Femur (tissue), 1 donor: ENCODE measurements at regions not wholly inside any gene's neighbourhood (a gene's known extent, or its start where the extent isn't known, plus 50 kb on each side); places are given as distances from the start of the nearest gene placed in this dataset.
"Not testable (repeated sequence)": the region's sequence is repeated elsewhere in the genome, so short reads cannot be mapped to it uniquely, and the experiment has no call there.

ENCODE experiments used
- DNase-seq: peaks from one replicate; pipeline ENCODE4 v3.0.0-alpha.2; 2017

DNA sequence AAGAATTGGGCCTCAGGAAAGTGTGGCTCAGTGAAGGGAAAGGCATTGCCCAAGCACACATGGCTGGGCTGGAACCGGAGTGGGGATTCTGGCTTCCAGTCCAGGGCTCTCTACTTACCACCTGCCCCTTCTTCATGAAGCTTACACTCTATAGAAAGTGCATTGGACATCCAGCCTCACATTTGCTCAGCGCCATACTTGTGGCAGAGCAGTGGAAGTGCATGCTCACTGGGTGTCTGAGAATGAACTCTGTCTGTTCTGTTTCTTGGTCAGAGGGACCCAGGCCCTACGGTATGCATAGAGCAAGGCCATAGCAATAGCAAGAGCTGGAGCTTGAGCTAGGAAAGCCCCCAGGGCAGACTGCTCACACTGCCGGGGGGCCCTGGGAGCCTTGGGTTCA is 1253.5 kb downstream of the TYW1 start:
- DNase-seq = no peak

DNA sequence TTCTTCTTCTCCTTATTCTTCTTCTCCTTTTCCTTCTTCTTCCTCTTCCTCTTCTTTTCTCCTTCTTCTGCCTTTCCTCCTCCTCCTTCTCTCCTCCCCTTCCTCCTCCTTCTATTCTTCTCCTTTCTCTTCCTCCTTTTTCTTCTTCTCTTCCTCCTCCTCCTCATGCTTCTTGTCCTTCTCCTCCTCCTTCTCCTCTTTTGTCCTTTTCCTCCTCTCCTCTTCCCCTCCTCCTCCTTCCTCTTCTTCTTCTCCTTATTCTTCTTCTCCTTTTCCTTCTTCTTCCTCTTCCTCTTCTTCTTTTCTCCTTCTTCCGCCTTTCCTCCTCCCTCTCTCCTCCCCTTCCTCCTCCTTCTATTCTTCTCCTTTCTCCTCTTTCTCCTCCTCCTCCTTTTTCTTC is 1258.2 kb downstream of the TYW1 start:
- not testable (repeated sequence) for DNase-seq

DNA sequence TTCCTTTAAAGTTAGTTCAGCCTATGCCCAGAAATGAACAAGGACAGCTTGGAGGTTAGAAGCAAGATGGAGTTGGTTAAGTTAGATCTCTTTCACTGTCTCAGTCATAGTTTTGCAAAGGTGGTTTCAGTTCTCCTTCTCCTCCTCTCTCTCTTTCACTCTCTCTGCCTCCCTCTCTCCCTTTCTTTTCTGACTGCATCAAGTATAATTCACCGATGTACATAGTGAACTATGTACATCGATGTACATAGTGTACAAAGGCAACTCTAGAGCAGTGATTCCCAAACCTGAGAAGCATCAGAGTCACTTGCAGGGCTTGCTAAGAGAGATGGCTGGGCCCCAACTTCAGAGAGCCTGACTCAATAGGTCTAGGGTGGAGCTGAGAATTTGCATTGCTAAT is 1259.7 kb downstream of the TYW1 start:
- DNase-seq = no peak

DNA sequence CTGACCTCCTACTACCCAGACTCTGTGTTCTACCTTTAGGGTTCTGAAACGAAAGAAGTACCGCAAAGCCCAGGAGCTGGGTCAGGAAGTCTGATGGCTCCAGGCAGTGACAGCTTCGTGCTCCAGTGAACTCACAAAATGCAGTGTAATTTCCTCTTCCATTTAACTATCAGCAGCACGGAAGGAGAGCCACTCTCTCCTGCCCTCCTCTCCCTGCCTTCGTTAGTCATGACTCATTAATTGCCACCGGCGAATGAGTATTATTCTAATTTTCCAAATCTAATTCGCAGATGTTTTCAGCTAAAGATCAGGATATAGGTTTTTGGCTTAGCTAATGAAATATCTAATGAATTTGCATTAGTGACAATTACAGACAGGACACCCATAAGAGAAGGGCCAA is 1262.0 kb downstream of the TYW1 start:
- no peak for DNase-seq

DNA sequence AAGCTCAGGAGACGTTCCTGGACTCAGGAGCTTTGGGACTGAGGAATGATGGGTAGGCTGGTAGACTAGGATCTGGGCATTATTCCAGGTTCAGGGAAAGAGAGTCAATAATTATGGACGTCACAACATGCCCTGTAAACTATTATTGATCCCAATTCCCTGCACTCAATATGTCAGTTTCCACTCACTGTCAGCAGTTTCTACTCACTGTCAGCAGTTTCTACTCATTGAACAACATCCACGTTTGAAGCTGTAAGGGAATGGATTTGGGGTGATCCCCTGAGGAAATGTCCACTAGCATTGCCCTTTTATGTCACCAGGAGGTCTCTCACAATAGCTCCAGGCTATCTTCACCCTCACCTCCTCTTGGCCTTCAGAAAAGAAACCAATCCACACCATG is 1268.6 kb downstream of the TYW1 start:
- DNase-seq = no peak

DNA sequence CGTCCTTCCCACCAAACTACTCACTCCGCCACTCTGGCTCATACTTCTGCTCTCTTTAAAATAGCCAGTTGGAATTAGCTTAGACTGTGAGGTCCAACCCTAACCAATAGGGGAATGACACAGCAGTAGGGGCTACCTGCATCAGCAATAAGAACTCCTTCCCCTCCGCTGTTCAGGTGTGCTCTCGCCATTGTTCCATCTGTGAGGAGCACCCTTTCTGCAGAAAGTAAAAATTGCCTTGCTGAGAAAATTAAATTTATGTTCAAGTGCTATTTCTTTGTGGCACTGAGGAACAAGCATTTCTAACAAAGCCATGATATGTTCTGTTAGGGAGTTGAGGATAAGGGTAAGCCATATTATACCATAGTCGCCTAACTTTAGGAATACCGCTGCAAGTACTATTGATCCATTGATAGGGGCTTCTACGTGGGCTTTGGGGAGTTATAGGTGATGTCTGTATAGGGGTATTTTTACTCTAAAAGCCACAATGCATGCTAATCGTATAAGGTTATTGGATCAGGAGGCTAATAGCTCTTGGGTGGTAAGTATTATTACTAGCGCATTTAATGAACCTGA is 1269.5 kb downstream of the TYW1 start:
- DNase-seq = no peak

DNA sequence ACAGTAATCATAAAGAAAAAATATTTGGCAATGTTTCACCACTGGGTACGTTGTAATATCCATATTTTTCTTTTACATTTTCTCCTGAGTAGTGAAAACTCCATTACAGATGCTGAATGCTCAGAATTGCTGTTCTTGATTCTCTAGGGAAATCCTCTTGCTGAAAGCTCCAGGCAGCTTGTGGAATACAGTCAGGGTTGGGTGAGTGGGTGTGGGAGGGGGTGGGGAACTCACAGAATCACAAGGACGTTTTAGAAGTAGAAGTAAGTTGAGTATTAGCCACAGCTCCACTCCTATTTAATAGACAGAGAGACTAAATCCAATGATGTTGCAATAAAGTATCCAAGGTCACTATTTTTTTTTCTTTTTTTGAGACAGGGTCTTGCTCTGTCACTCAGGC is 1270.9 kb downstream of the TYW1 start:
- no peak for DNase-seq

DNA sequence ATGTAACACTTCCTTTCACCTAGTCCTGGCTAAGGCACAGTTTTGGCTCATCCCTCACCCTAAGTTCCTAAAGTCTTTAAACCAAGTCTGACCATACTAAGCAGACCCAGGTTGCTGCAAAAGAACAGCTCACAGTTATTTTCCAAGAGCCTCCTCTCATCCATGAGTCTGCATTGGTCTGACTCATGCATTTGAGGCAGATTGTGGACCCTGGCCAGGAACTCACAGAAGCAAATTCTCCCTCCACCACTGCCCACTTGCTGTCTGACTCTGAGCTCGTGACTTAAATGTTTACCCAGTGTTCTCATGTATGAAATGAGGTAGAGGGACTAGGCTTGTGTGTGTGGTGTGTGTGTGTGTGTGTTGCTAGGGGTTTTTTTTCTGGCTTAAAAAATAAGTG is 1272.8 kb downstream of the TYW1 start:
- peak; percentile 61 for DNase-seq

DNA sequence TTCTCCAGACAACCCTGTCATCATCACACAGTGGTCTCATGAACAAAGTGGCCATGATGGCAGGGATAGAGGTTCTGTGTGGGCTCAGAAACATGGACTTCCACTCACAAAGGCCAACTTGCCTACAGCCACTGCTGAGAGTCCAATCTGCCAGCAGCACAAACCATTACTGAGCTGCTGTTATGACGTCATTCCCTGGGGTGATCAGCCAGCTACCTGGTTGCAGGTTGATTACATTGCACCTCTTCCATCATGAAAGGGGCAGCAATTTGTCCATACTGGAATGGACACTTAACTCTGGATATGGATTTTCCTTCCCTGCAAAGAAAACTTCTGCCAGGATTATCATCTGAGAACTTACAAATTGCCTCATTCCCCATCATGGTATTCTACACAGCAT is 1275.9 kb downstream of the TYW1 start:
- DNase-seq = no peak

DNA sequence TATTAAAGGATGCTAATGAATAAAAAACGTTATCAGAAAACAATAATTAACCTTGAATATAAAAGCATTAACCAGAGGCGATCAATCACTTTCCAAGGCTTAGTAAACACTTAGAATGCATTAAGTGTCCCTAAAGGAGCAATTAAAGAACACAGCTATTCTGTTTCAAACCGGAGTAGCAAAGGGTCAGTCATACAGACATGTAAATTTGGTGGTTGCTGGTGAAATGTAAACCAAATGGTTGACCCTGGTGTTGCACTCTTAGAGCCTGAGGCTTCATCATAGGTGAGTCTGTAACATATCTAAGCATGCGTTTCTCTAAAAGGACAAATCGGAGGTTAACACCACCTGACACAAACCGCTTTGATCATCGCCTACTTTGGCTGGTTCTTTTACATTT is 1280.1 kb downstream of the TYW1 start:
- DNase-seq = no peak

DNA sequence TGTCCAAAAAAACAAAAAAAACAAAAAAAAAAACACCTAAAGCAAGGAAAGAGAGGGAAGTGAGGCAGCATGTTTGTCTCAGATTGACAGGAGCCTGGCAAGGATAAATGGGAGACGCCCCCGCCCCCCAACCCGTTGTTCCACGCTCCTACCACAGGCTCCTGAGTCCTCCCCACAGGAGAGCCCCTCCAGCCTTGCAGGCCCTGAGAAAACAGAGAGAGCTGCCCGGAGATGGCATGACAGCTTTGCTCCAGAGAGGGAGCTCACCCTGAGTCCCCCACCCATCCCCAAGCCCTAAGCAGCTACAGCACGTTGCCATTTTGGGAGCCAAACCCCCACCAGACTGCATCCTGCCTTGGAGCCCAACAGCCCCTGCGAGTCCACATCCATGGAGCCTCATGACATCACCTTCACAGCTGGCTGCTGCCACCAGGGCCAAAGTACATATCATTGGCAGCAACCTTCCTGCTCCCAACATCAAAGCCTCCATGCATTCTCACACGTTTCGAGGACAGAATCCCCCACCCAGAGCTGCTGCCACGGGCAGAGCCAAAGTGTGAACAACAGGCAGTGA is 1283.3 kb downstream of the TYW1 start:
- no peak for DNase-seq

DNA sequence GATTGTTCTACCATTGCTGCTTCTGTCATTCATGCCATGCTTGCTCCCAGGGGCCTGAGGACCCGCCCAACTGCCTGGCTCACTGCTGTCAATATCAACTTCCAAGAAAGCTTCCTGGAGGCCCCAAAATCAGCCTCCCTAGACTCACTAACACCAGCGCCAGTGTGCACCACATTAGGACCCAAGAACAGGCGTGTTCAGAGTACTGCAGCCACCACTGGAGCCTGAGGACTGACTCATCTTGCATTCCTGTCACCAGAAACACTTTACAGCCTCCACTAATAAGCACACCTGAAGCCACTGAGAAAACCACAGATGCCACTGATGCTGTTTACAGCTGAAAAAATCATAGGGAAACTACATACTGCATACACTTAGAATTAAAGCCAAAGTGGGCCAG is 1284.3 kb downstream of the TYW1 start:
- no peak for DNase-seq

DNA sequence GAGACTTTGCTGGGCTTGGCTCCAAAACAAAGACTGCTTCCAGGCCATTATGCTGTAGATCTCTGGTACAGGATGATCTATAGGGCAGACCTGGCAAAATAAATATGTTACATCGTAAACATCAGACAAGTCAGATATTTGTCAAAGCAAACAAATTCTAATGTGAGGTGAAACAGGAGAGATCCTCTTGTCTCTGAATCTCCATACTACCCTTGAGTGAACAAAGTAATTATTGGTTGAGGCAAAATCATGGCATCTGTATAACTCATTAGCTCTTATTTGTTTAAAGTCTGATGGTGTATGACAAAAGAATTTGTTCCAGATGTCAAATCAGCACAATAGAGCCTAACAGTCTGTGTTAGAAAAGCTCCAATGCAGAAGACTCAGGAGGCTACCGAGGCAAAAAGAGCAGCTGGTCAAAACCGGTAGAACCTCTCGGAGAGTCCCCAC is 1291.5 kb downstream of the TYW1 start:
- DNase-seq = no peak

DNA sequence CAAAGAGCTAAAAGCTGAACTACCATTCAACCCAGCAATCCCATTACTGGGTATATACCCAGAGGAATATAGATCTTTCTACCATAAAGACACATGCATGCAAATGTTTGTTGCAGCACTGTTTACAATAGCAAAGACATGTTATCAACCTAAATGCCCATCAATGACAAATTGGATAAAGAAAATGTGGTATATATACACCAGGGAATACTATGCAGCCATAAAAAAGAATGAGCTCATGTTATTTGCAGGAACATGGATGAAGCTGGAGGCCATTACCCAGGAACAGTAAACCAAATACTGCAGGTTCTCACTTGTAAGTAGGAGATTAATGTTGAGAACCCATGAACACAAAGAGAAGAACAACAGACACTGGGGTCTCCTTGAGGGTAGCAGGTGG is 1295.1 kb downstream of the TYW1 start:
- no peak for DNase-seq

DNA sequence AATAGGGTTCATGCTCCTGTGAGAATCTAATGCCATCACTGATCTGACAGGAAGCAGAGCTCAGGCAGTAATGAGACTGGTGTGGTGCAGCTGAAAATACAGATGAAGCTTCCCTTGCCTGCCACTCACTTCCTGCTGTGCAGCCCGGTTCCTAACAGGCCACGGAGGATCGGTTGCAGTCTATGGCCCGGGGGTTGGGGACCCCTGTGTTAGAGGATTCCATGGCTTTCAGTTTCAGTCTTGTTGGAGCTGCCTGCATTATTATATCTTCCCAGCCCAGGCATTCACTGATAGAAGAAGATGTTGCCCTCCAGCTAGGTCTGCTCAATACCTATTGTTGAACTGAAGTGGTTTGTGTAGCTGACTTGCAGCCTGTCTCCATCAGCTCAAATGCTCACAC is 1298.8 kb downstream of the TYW1 start:
- DNase-seq = no peak

DNA sequence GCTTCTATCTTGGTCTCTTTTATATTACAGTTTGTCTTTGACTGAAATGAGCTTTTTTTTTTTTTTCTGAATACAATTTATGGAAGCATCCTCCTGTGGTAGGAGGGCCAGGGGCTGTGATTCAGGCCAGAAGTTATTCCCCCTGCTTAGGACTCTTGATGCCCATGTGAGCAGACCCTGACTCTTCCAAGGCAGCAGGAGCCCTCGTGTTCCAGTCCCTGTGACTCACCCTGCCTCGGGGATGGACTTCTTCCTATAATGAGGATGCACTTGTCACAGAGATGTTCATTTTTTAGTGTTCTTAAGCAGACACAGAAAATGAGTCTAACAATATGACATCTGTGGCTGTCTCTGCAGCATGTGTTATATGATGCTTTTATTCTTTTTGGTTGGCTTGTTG is 1293.7 kb upstream of the AUTS2 start:
- no peak for DNase-seq

DNA sequence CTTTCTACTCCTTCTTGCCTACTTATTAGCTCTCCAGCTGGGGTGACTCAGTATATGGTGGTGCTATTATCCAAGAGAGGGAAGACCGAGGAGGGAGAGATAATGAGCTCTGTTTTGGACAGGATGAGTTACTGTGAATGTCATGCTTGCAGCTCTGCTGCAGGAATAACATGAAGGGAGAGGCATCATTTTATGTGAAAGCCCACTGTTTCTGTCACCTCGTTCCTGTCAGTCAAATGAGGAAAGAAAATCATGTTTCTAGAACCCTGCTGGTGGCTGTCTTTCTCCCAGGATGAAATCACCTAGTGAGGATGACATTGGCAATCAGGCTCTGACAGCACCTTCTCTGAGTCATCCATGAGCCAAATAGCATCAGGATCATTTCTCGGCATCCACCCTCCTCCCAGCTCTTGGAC is 1291.6 kb upstream of the AUTS2 start:
- no peak for DNase-seq

DNA sequence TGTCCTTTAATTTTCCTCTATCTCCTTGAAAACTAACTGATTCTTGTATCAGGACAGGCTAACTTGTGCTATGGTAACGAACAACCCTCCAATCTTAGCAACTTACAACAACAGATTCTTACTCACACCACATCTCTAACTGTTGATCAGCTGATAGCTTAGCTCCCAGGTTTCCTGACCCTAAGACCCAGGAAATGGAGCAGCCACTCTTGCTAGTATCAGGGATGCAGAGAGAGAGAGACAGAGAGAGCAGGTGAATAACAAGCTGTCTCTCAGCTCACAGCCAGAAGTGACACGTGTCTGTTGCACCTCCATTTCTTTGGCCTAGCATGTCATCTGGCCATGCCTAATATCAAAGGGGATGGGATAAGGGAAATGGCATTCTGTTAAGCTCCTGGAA is 1289.0 kb upstream of the AUTS2 start:
- no peak for DNase-seq

DNA sequence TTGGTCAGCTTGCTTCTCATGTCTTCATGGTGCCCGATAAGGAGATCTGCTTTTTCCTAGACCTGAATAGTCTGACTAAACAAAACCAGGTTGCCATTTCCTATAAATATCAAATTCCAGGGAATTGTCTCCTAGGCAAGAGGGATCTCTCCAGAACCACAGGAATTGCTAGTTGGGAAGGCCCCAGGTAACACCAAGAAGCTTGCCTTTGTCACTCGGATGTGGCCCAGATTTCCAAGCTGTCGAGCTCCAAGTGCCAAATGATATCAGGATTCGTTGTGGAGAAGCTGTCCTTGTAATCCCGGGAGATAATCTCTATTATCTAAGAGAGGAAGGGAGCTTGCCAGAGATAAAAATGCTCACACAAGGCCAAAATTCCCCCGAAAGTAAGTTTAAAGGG is 1288.5 kb upstream of the AUTS2 start:
- DNase-seq = no peak

DNA sequence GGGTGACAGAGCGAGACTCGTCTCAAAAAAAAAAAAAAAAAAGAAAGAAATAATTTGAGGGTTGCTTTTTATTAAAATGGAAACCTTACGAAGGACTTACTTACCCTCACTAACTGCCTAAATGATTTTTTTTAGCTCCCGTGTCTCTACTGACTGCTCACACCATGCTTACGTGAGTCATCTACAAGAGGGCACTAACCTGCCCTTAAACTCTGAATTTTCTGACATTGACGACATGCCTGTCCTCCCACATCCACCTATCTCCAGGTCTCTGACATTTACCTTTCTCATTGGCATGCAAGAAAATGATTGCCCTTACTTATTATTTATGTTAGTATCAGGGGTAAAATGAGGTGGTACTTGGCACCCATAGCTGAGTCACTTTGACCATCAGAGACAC is 1286.3 kb upstream of the AUTS2 start:
- no peak for DNase-seq

DNA sequence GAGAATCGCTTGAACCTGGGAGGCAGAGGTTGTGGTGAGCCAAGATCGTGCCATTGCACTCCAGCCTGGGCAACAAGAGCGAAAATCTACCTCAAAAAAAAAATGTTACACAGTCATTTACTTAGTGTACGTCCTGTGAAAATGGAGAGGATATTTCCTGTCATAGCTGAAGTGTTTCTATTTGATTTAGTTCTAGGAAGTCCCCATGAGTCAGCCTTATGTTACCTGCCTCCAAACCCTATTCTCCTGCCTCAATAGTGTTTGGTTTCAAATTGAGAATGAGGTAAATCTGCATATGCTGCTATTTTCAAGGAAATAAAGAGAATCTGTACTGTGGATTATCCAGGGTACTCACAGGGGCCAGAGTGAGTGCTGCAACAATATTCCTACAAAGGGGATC is 1284.5 kb upstream of the AUTS2 start:
- no peak for DNase-seq

DNA sequence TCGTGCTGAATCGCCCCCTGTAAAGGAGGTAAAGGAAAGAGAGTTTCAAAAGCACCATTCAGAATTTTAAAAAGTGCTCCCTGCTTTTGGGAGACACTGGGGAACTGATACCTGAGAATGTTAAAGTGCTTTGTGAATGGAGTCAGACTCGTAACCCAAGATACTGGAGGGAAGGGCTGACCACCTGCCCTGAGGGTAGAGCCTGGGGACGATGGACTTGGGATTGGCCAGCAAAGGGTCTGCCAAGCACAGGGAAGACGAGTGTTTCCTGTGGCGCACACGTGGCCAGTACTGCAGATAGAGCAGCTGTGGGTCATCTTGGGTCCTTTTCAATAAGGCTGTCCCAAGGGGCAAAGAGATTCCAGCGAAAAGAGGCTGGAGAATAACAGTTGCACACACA is 1284.1 kb upstream of the AUTS2 start:
- no peak for DNase-seq

DNA sequence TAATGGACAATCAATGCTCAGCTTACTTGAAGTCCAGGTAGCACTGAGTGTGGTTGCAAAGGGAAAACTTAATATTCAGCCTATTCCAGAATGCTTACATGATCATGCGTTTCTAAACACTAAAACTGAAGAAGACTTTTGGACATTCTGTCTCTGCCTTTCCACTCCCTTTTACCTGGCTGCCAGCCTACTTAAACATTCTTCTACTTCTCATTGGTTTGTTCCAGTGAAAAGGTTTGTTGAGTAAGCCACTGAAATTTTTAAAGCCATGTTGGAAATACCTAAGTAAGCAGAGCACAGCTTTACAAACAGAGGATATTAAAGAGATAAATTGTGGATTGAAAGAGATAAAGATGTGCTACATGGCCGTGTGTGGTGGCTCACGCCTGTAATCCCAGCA is 1280.8 kb upstream of the AUTS2 start:
- DNase-seq = no peak

DNA sequence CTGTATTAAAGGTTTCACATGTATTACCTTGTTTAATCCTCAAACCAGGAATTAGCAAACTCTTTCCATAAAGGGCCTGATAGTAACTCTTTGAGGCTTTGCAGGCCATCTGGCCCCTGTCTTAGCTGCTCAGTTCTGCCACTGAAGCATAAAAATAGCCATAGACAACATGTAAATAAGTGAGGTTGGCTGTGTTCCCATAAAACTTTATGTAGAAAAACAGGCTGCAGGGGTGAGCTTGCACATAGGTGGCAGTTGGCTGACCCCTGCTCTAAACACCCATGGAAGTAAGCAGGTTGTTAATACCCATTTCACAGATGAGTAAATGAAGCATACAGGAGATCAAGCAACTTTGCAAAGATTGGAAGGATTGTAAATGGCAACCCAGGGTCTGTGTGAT is 1279.2 kb upstream of the AUTS2 start:
- no peak for DNase-seq

DNA sequence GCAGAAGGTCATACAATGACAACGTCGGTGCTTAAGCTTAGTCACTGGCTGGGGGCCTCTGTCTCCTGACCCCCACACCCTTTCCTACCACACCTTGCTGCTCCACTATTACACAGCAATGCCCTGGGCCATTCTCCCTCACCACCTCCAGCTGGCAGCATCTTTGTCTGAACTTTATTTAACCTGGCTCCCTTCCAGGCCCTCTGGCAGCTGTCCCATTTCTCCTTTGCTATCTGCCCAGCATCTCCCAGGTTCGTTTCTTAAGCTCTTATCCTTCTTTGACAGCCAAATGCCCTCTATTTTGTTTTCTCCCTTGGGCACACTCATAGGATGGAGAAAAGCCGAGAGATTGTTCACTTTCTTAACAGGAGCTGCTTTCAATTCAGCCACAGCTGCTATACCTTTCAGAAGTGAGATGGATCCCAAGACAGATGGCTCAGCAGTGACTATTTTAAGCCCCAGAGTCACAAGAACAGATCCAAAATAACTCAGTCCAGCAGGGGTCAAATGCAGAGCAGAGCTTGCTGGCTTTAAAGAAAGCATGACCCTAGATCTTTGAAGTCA is 1277.1 kb upstream of the AUTS2 start:
- peak; percentile 66 for DNase-seq
